Ishikawa (cell line): ENCODE measurements at regions not wholly inside any gene's neighbourhood (a gene's known extent, or its start where the extent isn't known, plus 50 kb on each side); places are given as distances from the start of the nearest gene placed in this dataset.

Experiments
- CEBPB ChIP-seq: IDR thresholded peaks from 2 replicates; pipeline ENCODE4 v1.6.1; 2012
- MAX ChIP-seq: IDR thresholded peaks from 2 replicates; pipeline ENCODE4 v1.6.1; 2012
- NFIC ChIP-seq: IDR thresholded peaks from 2 replicates; pipeline ENCODE4 v1.6.1; 2012
- REST ChIP-seq: IDR thresholded peaks from 2 replicates; pipeline ENCODE4 v1.6.1; 2012; ENCODE audit warnings: low read depth, mild to moderate bottlenecking
- USF1 ChIP-seq: IDR thresholded peaks from 2 replicates; pipeline ENCODE4 v1.6.1; 2012
- ZBTB7A ChIP-seq: IDR thresholded peaks from 2 replicates; pipeline ENCODE4 v1.6.1; 2012; ENCODE audit warnings: low read depth

GRCh38 chr6:169937389-169938261, 186.2 kb downstream of the ERMARD start:
- TF ChIP-seq NFIC = no peak
- TF ChIP-seq USF1 = no peak
- TF ChIP-seq REST = no peak
- no peak for TF ChIP-seq MAX
- TF ChIP-seq ZBTB7A = no peak
- no peak for TF ChIP-seq CEBPB
